ENCODE measurements at regions not wholly inside any gene's neighbourhood (a gene's known extent, or its start where the extent isn't known, plus 50 kb on each side); places are given as distances from the start of the nearest gene placed in this dataset.
"Not testable (repeated sequence)": the region's sequence is repeated elsewhere in the genome, so short reads cannot be mapped to it uniquely, and the experiment has no call there.

- no peak overlapping the region for H3K4me3 ChIP-seq (ENCODE audit: low read depth, low read length)
- no peak for DNase-seq (ENCODE audit: low read depth, low spot score)
- no peak for TF ChIP-seq CTCF (IDR thresholded peaks at IDR 0.05; ENCODE audit: low read depth, low read length)
- in situ Hi-C loops (cut with HindIII; ENCODE audit: low sequenced_read_pairs): no loop called here
These were observed 443.4 kb upstream of the ST8SIA4 start for GRCh38 chr5:101346447-101346846.

- DNase-seq (ENCODE audit: low read depth, low spot score): no peak
- in situ Hi-C loops (cut with HindIII; ENCODE audit: low sequenced_read_pairs): no loop called here
- no peak for TF ChIP-seq CTCF (IDR thresholded peaks at IDR 0.05; ENCODE audit: low read depth, low read length)
These were observed 435.1 kb upstream of the ST8SIA4 start for GRCh38 chr5:101338226-101338625.

GRCh38 chr5:101327816-101328215, 424.7 kb upstream of the ST8SIA4 start:
- in situ Hi-C loops (cut with HindIII; ENCODE audit: low sequenced_read_pairs): no loop called here
- TF ChIP-seq CTCF (IDR thresholded peaks at IDR 0.05; ENCODE audit: low read depth, low read length): no peak
- H3K4me3 ChIP-seq (ENCODE audit: low read depth, low read length): no peak overlapping the region
- DNase-seq (ENCODE audit: low read depth, low spot score): no peak

More at GRCh38 chr5:101338226-101338625, 435.1 kb upstream of the ST8SIA4 start:
- no peak overlapping the region for H3K4me3 ChIP-seq (ENCODE audit: low read depth, low read length)

- no peak for DNase-seq (ENCODE audit: low read depth, low spot score)
- TF ChIP-seq CTCF (IDR thresholded peaks at IDR 0.05; ENCODE audit: low read depth, low read length): no peak
- H3K4me3 ChIP-seq (ENCODE audit: low read depth, low read length): no peak overlapping the region
- in situ Hi-C loops (cut with HindIII; ENCODE audit: low sequenced_read_pairs): no loop called here
These were observed 423.7 kb upstream of the ST8SIA4 start for GRCh38 chr5:101326766-101327165.

- in situ Hi-C loops (cut with HindIII; ENCODE audit: low sequenced_read_pairs): not testable (repeated sequence)
These were observed 413.3 kb upstream of the ST8SIA4 start for GRCh38 chr5:101316401-101316800.

GRCh38 chr5:101306391-101307137, 403.5 kb upstream of the ST8SIA4 start:
- in situ Hi-C loops (cut with HindIII; ENCODE audit: low sequenced_read_pairs): no loop called here
- no peak for TF ChIP-seq CTCF (IDR thresholded peaks at IDR 0.05; ENCODE audit: low read depth, low read length)
- H3K4me3 ChIP-seq (ENCODE audit: low read depth, low read length): no peak overlapping the region
- DNase-seq (ENCODE audit: low read depth, low spot score): peak; percentile 5

More at GRCh38 chr5:101316401-101316800, 413.3 kb upstream of the ST8SIA4 start:
- not testable (repeated sequence) for DNase-seq (ENCODE audit: low read depth, low spot score); H3K4me3 ChIP-seq (ENCODE audit: low read depth, low read length)

GRCh38 chr5:101296477-101296876, 393.4 kb upstream of the ST8SIA4 start:
- no peak overlapping the region for H3K4me3 ChIP-seq (ENCODE audit: low read depth, low read length)
- in situ Hi-C loops (cut with HindIII; ENCODE audit: low sequenced_read_pairs): no loop called here
- TF ChIP-seq CTCF (IDR thresholded peaks at IDR 0.05; ENCODE audit: low read depth, low read length): no peak
- DNase-seq (ENCODE audit: low read depth, low spot score): no peak

All from astrocyte of the spinal cord (primary cell).